ENCODE measurements at regions not wholly inside any gene's neighbourhood (a gene's known extent, or its start where the extent isn't known, plus 50 kb on each side); places are given as distances from the start of the nearest gene placed in this dataset.
A peak's percentile ranks its signal among the peaks of the same experiment; 100 is the strongest.

GRCh38 chr3:177357352-177358090, 160.2 kb upstream of the TBL1XR1 start:
- dilution Hi-C loops (cut with MboI; ENCODE audit: extremely low pct_ligation_motif_present, low sequenced_read_pairs) = no loop called here
- peak overlapping the region; percentile 85 for H3K9ac ChIP-seq (replicated peaks; ENCODE audit: extremely low read depth, insufficient read depth, low read length)
- no peaks in the 10 kb centered on the region for H3K79me2 ChIP-seq (ENCODE audit: control insufficient read depth, insufficient read depth, low read length)
- H3K36me3 ChIP-seq (ENCODE audit: control insufficient read depth in 2 of 2, extremely low read depth in 1 of 2, insufficient read depth in 2 of 2, low read length in 2 of 2) = no peaks in the 10 kb centered on the region
- peak overlapping the region; percentile 79 for H3K4me2 ChIP-seq (ENCODE audit: insufficient read depth, low read length)
- H3K4me3 ChIP-seq (replicated peaks in 1 of 3; ENCODE audit: insufficient read depth in 1 of 3, low read depth in 1 of 3, low read length in 3 of 3) = peak overlapping the region in 1 of 3 experiments; percentile 21
- H4K20me1 ChIP-seq (replicated peaks; ENCODE audit: control insufficient read depth, extremely low read depth, insufficient read depth, low read length) = no peaks in the 10 kb centered on the region
- TF ChIP-seq JUN (IDR thresholded peaks at IDR 0.05; ENCODE audit: borderline replicate concordance, insufficient read depth, insufficient read length, low read depth) = peak; percentile 97
- TF ChIP-seq CTCF (IDR thresholded peaks at IDR 0.05; ENCODE audit: extremely low read depth in 1 of 2, insufficient read depth in 1 of 2, low read depth in 1 of 2, low read length in 2 of 2) = peak in 1 of 2 donors; percentile 3
- no peak for TF ChIP-seq MYC (IDR thresholded peaks at IDR 0.05; ENCODE audit: low read depth, low read length)
- peak; percentile 67 for TF ChIP-seq POLR2A (IDR thresholded peaks at IDR 0.05; ENCODE audit: low read depth, low read length)
- TF ChIP-seq FOS (IDR thresholded peaks at IDR 0.05; ENCODE audit: borderline replicate concordance, insufficient read depth, low read length) = peak; percentile 99
- no peak for TF ChIP-seq MAX (IDR thresholded peaks at IDR 0.05; ENCODE audit: insufficient read depth, insufficient read length)
- peak; percentile 98 for TF ChIP-seq GATA2 (IDR thresholded peaks at IDR 0.05; ENCODE audit: insufficient read depth, insufficient read length, low read depth, low read length)
- TF ChIP-seq EZH2 (IDR thresholded peaks at IDR 0.05; ENCODE audit: borderline replicate concordance, low read depth, low read length, severe bottlenecking) = no peak
- TF ChIP-seq POLR2AphosphoS5 (IDR thresholded peaks at IDR 0.05; ENCODE audit: insufficient read depth, low read depth, low read length) = peak; percentile 70
- no peaks in the 10 kb centered on the region for H3K9me1 ChIP-seq (replicated peaks; ENCODE audit: control insufficient read depth, extremely low read depth, insufficient read depth, low read length)
- TSS peak; percentile 46 for BruUV-seq (replicated peaks)
- intact Hi-C loops (cut with micrococcal nuclease) = loop anchor here (1.0 to 10.0 kb wide), 8 partner anchors 12 to 995 kb away; no protein-coding TSS in a partner anchor
- no peaks in the 10 kb centered on the region for H3K27me3 ChIP-seq (ENCODE audit: control insufficient read depth in 2 of 2, insufficient read depth in 2 of 2, low read length in 2 of 2)
- peak overlapping the region; percentile 98 for H3K27ac ChIP-seq (ENCODE audit: insufficient read depth, low read depth, low read length)
- H3K9me3 ChIP-seq (replicated peaks; ENCODE audit: control insufficient read depth, insufficient read depth, low read length) = no peaks in the 10 kb centered on the region
- no peak overlapping the region for H2AFZ ChIP-seq (ENCODE audit: low read depth, low read length)
- H3K4me1 ChIP-seq (ENCODE audit: control insufficient read depth, extremely low read depth, insufficient read depth, low read length) = peaks cover 50% of the 10 kb centered on the region
- peak; percentile 98 for FAIRE-seq
- peak; percentile 97 for DNase-seq (ENCODE audit: low read depth, low spot score)
- ChIA-PET CTCF (interaction anchor here (0.7 to 7.7 kb wide), 9 partner anchors 10 to 305 kb away, joined by 3 to 76 read pairs (median 3); partner anchors contain the start of gene TBL1XR1), POLR2A (interaction anchor here (1.6 kb wide), 1 partner anchor 11 kb away, joined by 4 read pairs; no protein-coding TSS in a partner anchor)
